ENCODE measurements at regions not wholly inside any gene's neighbourhood (a gene's known extent, or its start where the extent isn't known, plus 50 kb on each side); places are given as distances from the start of the nearest gene placed in this dataset.

- 77 to 93% methylated on average over 6 of the region's 6 CpGs for WGBS, 2 donors
- TF ChIP-seq, protein P1, sequence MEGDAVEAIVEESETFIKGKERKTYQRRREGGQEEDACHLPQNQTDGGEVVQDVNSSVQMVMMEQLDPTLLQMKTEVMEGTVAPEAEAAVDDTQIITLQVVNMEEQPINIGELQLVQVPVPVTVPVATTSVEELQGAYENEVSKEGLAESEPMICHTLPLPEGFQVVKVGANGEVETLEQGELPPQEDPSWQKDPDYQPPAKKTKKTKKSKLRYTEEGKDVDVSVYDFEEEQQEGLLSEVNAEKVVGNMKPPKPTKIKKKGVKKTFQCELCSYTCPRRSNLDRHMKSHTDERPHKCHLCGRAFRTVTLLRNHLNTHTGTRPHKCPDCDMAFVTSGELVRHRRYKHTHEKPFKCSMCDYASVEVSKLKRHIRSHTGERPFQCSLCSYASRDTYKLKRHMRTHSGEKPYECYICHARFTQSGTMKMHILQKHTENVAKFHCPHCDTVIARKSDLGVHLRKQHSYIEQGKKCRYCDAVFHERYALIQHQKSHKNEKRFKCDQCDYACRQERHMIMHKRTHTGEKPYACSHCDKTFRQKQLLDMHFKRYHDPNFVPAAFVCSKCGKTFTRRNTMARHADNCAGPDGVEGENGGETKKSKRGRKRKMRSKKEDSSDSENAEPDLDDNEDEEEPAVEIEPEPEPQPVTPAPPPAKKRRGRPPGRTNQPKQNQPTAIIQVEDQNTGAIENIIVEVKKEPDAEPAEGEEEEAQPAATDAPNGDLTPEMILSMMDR (IDR thresholded peaks at IDR 0.05), result no peak
- no peak for TF ChIP-seq POLR2A (IDR thresholded peaks at IDR 0.05)
- H3K4me3 ChIP-seq, result no peak overlapping the region
- H3K9me3 ChIP-seq, result no peaks in the 10 kb centered on the region
- no peaks in the 10 kb centered on the region for H3K36me3 ChIP-seq
- intact Hi-C loops (cut with DNase I), result no loop called here
- H3K27ac ChIP-seq, result no peak overlapping the region
- H3K27me3 ChIP-seq, result no peaks in the 10 kb centered on the region
- H3K4me1 ChIP-seq, result no peaks in the 10 kb centered on the region
- no peak for DNase-seq
Observed at GRCh38 chrX:8244301-8244700, 73.2 kb upstream of the VCX2 start.

DNA sequence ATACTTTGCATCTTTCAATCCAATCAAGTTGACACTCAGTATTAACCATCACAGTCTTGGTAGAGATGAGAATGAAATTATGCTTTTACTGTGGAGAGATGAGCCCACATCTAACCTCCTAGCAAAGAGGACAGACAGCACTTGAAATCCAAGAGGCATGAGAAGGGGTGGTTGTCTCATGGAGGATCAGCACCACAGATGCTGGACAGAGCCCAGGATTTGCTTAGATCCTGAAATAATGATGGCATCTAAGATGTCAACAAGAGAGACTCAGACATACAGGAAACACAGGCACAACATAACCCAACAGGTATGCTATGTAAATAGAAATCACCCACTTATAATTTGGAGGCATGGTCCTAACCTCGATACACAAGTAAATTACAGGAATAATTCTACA, 74.3 kb upstream of the VCX2 start:
- Histone ChIP-seq H3K27ac (no peak overlapping the region), H3K9me3 (no peaks in the 10 kb centered on the region), H3K36me3 (no peaks in the 10 kb centered on the region), H3K27me3 (no peaks in the 10 kb centered on the region), H3K4me1 (no peaks in the 10 kb centered on the region), H3K4me3 (no peak overlapping the region)
- intact Hi-C loops (cut with DNase I), result no loop called here
- TF ChIP-seq, protein P1 (IDR thresholded peaks at IDR 0.05), result no peak
- 69 to 95% methylated on average over 1 of the region's 1 CpG for WGBS, 2 donors
- DNase-seq, result no peak

- Histone ChIP-seq H3K9me3 (no peaks in the 10 kb centered on the region), H3K4me3 (no peak overlapping the region), H3K27ac (no peak overlapping the region), H3K36me3 (no peaks in the 10 kb centered on the region), H3K4me1 (no peaks in the 10 kb centered on the region), H3K27me3 (no peaks in the 10 kb centered on the region)
- 68 to 77% methylated on average over 3 of the region's 3 CpGs for WGBS, 2 donors
- DNase-seq, result no peak
- TF ChIP-seq POLR2A (IDR thresholded peaks at IDR 0.05), result no peak
- TF ChIP-seq, protein P1 (IDR thresholded peaks at IDR 0.05), result no peak
- intact Hi-C loops (cut with DNase I), result no loop called here
Observed at GRCh38 chrX:8253096-8253495, 82.0 kb upstream of the VCX2 start.

DNA sequence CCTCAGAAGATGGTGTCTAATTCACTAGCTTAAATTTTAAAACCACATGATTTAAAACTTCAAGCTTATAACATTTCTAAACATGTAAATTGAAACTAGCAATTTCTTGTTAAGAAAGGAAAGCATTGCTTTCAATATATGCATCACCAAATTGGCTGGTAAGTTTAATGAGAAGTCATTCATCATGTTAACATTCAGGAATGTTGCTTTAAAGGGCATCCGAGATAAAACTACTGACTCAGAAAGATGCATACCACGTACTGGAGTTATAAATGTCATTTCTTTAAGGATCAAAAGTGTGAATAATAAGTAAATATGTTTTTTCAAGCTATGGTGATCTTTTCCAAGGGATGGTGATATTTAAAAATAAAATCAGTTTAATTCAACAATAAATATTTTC, 83.3 kb upstream of the VCX2 start:
- intact Hi-C loops (cut with DNase I), result no loop called here
- WGBS, 2 donors, result 38 to 40% methylated on average over 2 of the region's 2 CpGs
- H3K27me3 ChIP-seq, result no peaks in the 10 kb centered on the region
- no peak overlapping the region for H3K4me3 ChIP-seq
- no peaks in the 10 kb centered on the region for H3K9me3 ChIP-seq
- TF ChIP-seq POLR2A (IDR thresholded peaks at IDR 0.05), result no peak
- TF ChIP-seq, protein P1 (IDR thresholded peaks at IDR 0.05), result no peak
- no peak overlapping the region for H3K27ac ChIP-seq
- DNase-seq, result no peak
- no peaks in the 10 kb centered on the region for H3K4me1 ChIP-seq
- no peaks in the 10 kb centered on the region for H3K36me3 ChIP-seq

DNA sequence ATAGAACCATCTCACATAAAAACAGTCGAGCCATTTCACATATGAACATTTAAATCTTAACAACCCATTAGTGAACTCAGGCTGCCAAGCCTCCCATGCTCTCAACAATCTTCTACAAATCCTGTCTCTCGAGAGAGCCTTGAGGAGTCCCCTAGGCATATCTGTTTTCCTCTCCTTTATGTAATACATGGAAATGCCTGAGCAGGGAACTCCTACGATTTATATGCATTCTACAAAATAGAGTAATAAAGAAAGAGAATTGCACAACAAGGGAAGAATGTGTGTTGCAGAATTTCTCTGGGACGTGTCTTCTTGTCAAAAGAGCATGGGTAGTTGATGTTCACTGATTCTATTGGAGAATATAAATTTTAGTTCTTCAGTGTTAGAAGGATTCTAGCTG, 101.8 kb upstream of the VCX2 start:
- WGBS, 2 donors, result 24 to 44% methylated on average over 4 of the region's 4 CpGs
- Histone ChIP-seq H3K9me3 (no peaks in the 10 kb centered on the region), H3K27me3 (no peaks in the 10 kb centered on the region), H3K4me3 (no peak overlapping the region), H3K36me3 (no peaks in the 10 kb centered on the region), H3K4me1 (no peaks in the 10 kb centered on the region), H3K27ac (no peak overlapping the region)
- intact Hi-C loops (cut with DNase I), result no loop called here
- DNase-seq, result no peak
- TF ChIP-seq, protein P1 (IDR thresholded peaks at IDR 0.05), result no peak
- TF ChIP-seq POLR2A (IDR thresholded peaks at IDR 0.05), result no peak
